GM10266 (cell line): ENCODE measurements at regions not wholly inside any gene's neighbourhood (a gene's known extent, or its start where the extent isn't known, plus 50 kb on each side); places are given as distances from the start of the nearest gene placed in this dataset.

Experiments used
- DNase-seq: peaks from one replicate; pipeline ENCODE4 v3.0.0; 2012; ENCODE audit errors: extremely low spot score
- TF ChIP-seq, protein P1 (sequence below): IDR thresholded peaks from 2 replicates; pipeline ENCODE4 v1.5.1; 2012; ENCODE audit warnings: mild to moderate bottlenecking, low read depth; ENCODE audit not compliant: control insufficient read depth, insufficient read depth; ENCODE audit errors: missing control alignments

DNA sequence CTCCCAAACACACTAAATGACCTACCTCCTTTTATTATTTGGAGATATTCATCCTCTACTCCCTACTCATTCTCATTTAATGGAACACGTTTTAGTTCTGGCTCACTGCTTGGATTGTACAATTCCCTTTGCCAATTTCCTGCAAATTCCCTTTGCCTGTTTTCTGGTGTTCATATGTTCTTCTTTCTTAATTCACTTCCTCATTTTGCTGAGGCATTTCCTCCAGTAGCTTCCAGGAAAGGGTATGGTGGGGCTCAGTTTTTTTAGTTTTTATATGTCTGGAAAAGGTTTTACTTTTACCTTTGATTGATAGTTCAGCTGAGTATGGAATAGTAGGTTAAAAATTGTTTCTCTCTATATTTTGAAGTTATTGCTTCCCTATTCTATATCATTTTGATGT, 143.6 kb upstream of the GOLIM4 start:
- DNase-seq: no peak
- TF ChIP-seq, protein P1, sequence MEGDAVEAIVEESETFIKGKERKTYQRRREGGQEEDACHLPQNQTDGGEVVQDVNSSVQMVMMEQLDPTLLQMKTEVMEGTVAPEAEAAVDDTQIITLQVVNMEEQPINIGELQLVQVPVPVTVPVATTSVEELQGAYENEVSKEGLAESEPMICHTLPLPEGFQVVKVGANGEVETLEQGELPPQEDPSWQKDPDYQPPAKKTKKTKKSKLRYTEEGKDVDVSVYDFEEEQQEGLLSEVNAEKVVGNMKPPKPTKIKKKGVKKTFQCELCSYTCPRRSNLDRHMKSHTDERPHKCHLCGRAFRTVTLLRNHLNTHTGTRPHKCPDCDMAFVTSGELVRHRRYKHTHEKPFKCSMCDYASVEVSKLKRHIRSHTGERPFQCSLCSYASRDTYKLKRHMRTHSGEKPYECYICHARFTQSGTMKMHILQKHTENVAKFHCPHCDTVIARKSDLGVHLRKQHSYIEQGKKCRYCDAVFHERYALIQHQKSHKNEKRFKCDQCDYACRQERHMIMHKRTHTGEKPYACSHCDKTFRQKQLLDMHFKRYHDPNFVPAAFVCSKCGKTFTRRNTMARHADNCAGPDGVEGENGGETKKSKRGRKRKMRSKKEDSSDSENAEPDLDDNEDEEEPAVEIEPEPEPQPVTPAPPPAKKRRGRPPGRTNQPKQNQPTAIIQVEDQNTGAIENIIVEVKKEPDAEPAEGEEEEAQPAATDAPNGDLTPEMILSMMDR: no peak

GRCh38 chr3:168233001-168233400, 137.3 kb upstream of the GOLIM4 start:
- TF ChIP-seq, protein P1: no peak
- DNase-seq: no peak

DNA sequence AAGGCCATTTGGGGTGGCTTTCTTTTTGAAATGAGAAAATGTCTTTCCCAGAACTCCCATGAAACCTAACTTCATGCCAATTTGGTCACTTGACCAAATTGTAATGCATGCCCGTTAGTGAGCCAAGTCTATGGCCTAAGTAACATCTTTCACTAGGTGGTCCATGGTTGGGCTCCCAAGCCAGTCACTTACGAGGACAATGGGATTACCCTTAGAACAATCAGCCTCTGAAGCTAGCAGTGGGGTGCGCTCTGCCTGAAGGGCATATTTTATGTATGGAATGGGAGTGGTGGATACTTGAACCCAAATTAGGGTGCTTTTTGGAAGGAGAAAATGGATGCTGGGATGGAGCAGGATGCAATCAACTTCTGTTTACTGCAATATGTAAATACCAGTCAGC, 127.4 kb upstream of the GOLIM4 start:
- TF ChIP-seq, protein P1: no peak
- no peak for DNase-seq

GRCh38 chr3:168220556-168220955, 124.8 kb upstream of the GOLIM4 start:
- TF ChIP-seq, protein P1: no peak
- no peak for DNase-seq

DNA sequence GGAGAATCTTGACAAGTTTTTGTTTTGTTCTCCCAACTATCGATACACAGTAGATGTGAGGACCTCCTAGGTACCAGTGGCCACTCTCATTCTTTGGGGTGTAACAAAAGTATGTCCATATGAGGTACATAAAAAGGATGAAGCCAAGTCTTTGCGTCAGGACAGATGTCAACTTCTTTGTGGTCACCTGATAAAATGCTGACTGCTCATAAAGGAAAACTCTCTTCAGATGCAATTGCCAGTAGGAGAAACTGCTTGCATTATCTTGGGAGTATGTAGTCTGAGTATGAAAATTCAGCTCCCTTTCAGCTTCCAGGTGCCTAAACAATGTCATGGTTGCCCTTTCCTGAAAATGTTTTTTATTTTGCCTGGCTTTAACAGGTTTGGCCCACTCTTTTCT, 123.8 kb upstream of the GOLIM4 start:
- no peak for DNase-seq
- TF ChIP-seq, protein P1: no peak

GRCh38 chr3:168218600-168218999, 122.9 kb upstream of the GOLIM4 start:
- DNase-seq: no peak
- TF ChIP-seq, protein P1: no peak

DNA sequence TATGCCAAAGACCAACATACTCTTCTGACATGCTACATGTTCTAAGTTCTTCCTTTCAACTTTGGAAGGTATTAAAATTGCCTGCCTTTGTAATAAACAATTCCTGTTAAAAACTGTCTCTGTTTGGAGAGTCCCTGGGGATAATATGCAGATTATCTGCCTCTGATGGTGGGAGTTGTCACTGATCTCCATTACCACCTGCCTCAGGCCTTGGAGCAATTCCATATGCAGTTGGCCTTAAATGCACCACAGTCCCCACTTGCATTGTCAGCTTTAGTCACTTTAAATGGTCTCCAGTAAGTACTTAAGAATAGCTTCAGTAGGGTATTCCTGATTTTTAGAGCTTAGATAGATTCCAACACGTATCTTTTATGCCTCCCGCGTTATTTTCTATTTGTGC, 121.1 kb upstream of the GOLIM4 start:
- DNase-seq: no peak
- TF ChIP-seq, protein P1: no peak
